Stimulated activated CD4-positive, alpha-beta T cell treated with anti-CD3 and anti-CD28 coated beads, Interleukin-4, amount 100 ng/mL, for 4 hours (primary cell): ENCODE measurements at regions not wholly inside any gene's neighbourhood (a gene's known extent, or its start where the extent isn't known, plus 50 kb on each side); places are given as distances from the start of the nearest gene placed in this dataset.

Experiments used
- DNase-seq, 2 experiments: peaks; one replicate each; pipeline ENCODE4 v3.0.0-alpha.2; 2020

- DNase-seq: no peak
These were observed 118.5 kb upstream of the GUCY1A1 start for GRCh38 chr4:155548173-155548572.

- no peak for DNase-seq
These were observed 120.2 kb upstream of the GUCY1A1 start for GRCh38 chr4:155546451-155546850.

- no peak for DNase-seq
These were observed 121.2 kb upstream of the GUCY1A1 start for GRCh38 chr4:155545456-155545855.

- DNase-seq: no peak
These were observed 122.1 kb upstream of the GUCY1A1 start for GRCh38 chr4:155544547-155544946.

GRCh38 chr4:155543126-155543765 lies 123.4 kb upstream of the GUCY1A1 start:
- DNase-seq: no peak

- DNase-seq: no peak
These were observed 124.2 kb upstream of the GUCY1A1 start for GRCh38 chr4:155542415-155542814.

GRCh38 chr4:155541716-155542115 lies 124.9 kb upstream of the GUCY1A1 start:
- DNase-seq: no peak

- no peak for DNase-seq
These were observed 126.0 kb upstream of the GUCY1A1 start for GRCh38 chr4:155540698-155541097.

- DNase-seq: no peak
These were observed 126.9 kb upstream of the GUCY1A1 start for GRCh38 chr4:155539746-155540145.

- DNase-seq: no peak
These were observed 130.7 kb upstream of the GUCY1A1 start for GRCh38 chr4:155535802-155536454.

- DNase-seq: no peak
These were observed 134.1 kb upstream of the GUCY1A1 start for GRCh38 chr4:155532373-155533085.

GRCh38 chr4:155530857-155531256 lies 135.8 kb upstream of the GUCY1A1 start:
- no peak for DNase-seq

GRCh38 chr4:155530290-155530689 lies 136.4 kb upstream of the GUCY1A1 start:
- no peak for DNase-seq

GRCh38 chr4:155529716-155530115 lies 136.9 kb upstream of the GUCY1A1 start:
- DNase-seq: no peak

- no peak for DNase-seq
These were observed 137.4 kb upstream of the GUCY1A1 start for GRCh38 chr4:155529272-155529671.

GRCh38 chr4:155526452-155527169 lies 140.0 kb upstream of the GUCY1A1 start:
- DNase-seq: no peak

GRCh38 chr4:155524926-155525455 lies 141.7 kb upstream of the GUCY1A1 start:
- DNase-seq: no peak

- DNase-seq: no peak
These were observed 143.3 kb upstream of the GUCY1A1 start for GRCh38 chr4:155523358-155523757.

- DNase-seq: no peak
These were observed 144.4 kb upstream of the GUCY1A1 start for GRCh38 chr4:155522201-155522600.

GRCh38 chr4:155521382-155521781 lies 144.6 kb upstream of the MAP9 start:
- DNase-seq: no peak

GRCh38 chr4:155515444-155516075 lies 138.8 kb upstream of the MAP9 start:
- DNase-seq: no peak

- DNase-seq: no peak
These were observed 137.9 kb upstream of the MAP9 start for GRCh38 chr4:155514628-155515027.

- no peak for DNase-seq
These were observed 136.1 kb upstream of the MAP9 start for GRCh38 chr4:155512817-155513216.
